CD14-positive monocyte (primary cell): ENCODE measurements at regions not wholly inside any gene's neighbourhood (a gene's known extent, or its start where the extent isn't known, plus 50 kb on each side); places are given as distances from the start of the nearest gene placed in this dataset.
"Not testable (repeated sequence)": the region's sequence is repeated elsewhere in the genome, so short reads cannot be mapped to it uniquely, and the experiment has no call there.

ENCODE experiments used
- DNase-seq, 3 donors: peaks; one replicate each; pipeline ENCODE4 v3.0.0-alpha.2; 2011 to 2022
- H2AFZ ChIP-seq: 2 replicates; pipeline ENCODE4 v1.6.0; 2012; ENCODE audit warnings: mild to moderate bottlenecking, low read depth, low read length, inconsistent platforms; ENCODE audit not compliant: insufficient read depth, poor library complexity, severe bottlenecking
- H3K27ac ChIP-seq, 2 donors: 1 replicate in 1 of 2; 2 replicates in 1 of 2; pipeline ENCODE4 v1.5.1; 2012 to 2013; ENCODE audit warnings: low read length in 2 of 2, control low read depth in 1 of 2, inconsistent platforms in 1 of 2, low read depth in 1 of 2, mild to moderate bottlenecking in 1 of 2
- H3K27me3 ChIP-seq, 2 donors: one replicate each; pipeline versions ENCODE4 v1.6.0 to v1.6.1; 2011 to 2013; ENCODE audit warnings: low read length in 2 of 2; ENCODE audit not compliant: control insufficient read depth in 2 of 2, insufficient read depth in 2 of 2
- H3K36me3 ChIP-seq, 2 donors: replicated peaks in 1 of 2; 1 replicate in 1 of 2; 2 replicates in 1 of 2; pipeline versions ENCODE4 v1.5.1 to v1.6.1; 2012 to 2013; ENCODE audit warnings: low read length in 2 of 2, control low read depth in 1 of 2, inconsistent platforms in 1 of 2, mild to moderate bottlenecking in 1 of 2; ENCODE audit not compliant: insufficient read depth in 2 of 2, control insufficient read depth in 1 of 2
- H3K4me1 ChIP-seq, 2 donors: 1 replicate in 1 of 2; 2 replicates in 1 of 2; pipeline versions ENCODE4 v1.5.1 to v1.6.1; 2012 to 2013; ENCODE audit warnings: low read length in 2 of 2, control low read depth in 1 of 2, inconsistent platforms in 1 of 2, mild to moderate bottlenecking in 1 of 2, moderate library complexity in 1 of 2; ENCODE audit not compliant: insufficient read depth in 2 of 2, control insufficient read depth in 1 of 2
- H3K4me2 ChIP-seq: replicated peaks from 2 replicates; pipeline ENCODE3; 2012; ENCODE audit warnings: low read length, moderate library complexity, mild to moderate bottlenecking; ENCODE audit not compliant: poor library complexity, severe bottlenecking; ENCODE audit errors: extremely low read depth
- H3K4me3 ChIP-seq, 3 experiments: fragments of 200-600 bp in 1 of 3; sonication (generic) in 1 of 3; replicated peaks in 1 of 3; 1 replicate in 2 of 3; 2 replicates in 1 of 3; pipeline ENCODE4 v1.5.1; 2011 to 2013; ENCODE audit warnings: low read length in 3 of 3, mild to moderate bottlenecking in 3 of 3, control low read depth in 2 of 3, low read depth in 2 of 3, inconsistent platforms in 1 of 3, moderate library complexity in 1 of 3
- H3K79me2 ChIP-seq: 2 replicates; pipeline ENCODE4 v1.6.0; 2012; ENCODE audit warnings: mild to moderate bottlenecking, control low read depth, inconsistent platforms, low read length, moderate library complexity; ENCODE audit not compliant: insufficient read depth
- H3K9ac ChIP-seq: 2 replicates; pipeline ENCODE4 v1.6.0; 2017; ENCODE audit warnings: low read length, mild to moderate bottlenecking; ENCODE audit not compliant: insufficient read depth, poor library complexity, severe bottlenecking
- H3K9me3 ChIP-seq, 2 donors: replicated peaks in 1 of 2; 1 replicate in 1 of 2; 2 replicates in 1 of 2; pipeline versions ENCODE4 v1.5.1 to v1.6.1; 2012 to 2013; ENCODE audit warnings: low read length in 2 of 2, control low read depth in 1 of 2; ENCODE audit not compliant: control insufficient read depth in 1 of 2, insufficient read depth in 1 of 2
- H4K20me1 ChIP-seq: 2 replicates; pipeline ENCODE4 v1.6.0; 2012; ENCODE audit warnings: mild to moderate bottlenecking, low read length, control low read depth, moderate library complexity; ENCODE audit not compliant: insufficient read depth
- H3K27ac Mint-ChIP-seq, 7 donors: one replicate each; pipeline ENCODE4 v1.8.0; 2020; ENCODE audit warnings: mild to moderate bottlenecking in 7 of 7, mixed read lengths in 7 of 7, moderate library complexity in 6 of 7, inconsistent platforms in 2 of 7
- H3K27me3 Mint-ChIP-seq, 3 donors: one replicate each; pipeline ENCODE4 v1.8.0; 2021 to 2022; ENCODE audit warnings: low read depth in 3 of 3, mild to moderate bottlenecking in 3 of 3, mixed read lengths in 3 of 3, moderate library complexity in 3 of 3, inconsistent platforms in 1 of 3
- H3K36me3 Mint-ChIP-seq, 2 donors: one replicate each; pipeline ENCODE4 v1.8.0; 2020; ENCODE audit warnings: mixed read lengths in 2 of 2, inconsistent platforms in 1 of 2, mild to moderate bottlenecking in 1 of 2
- H3K4me1 Mint-ChIP-seq: one replicate; pipeline ENCODE4 v1.8.0; 2020; ENCODE audit warnings: mild to moderate bottlenecking, mixed read lengths
- H3K4me3 Mint-ChIP-seq, 2 donors: one replicate each; pipeline ENCODE4 v1.8.0; 2020; ENCODE audit warnings: mild to moderate bottlenecking in 2 of 2, mixed read lengths in 2 of 2, moderate library complexity in 1 of 2
- H3K9me3 Mint-ChIP-seq, 7 donors: one replicate each; pipeline ENCODE4 v1.8.0; 2020 to 2022; ENCODE audit warnings: mixed read lengths in 7 of 7, mild to moderate bottlenecking in 6 of 7, moderate library complexity in 6 of 7, inconsistent platforms in 2 of 7
- WGBS: methylation state at CpG from one replicate; pipeline ENCODE4 v1.1.5; 2013; ENCODE audit warnings: missing lambda C conversion rate; ENCODE audit not compliant: insufficient coverage; 5-methylcytosine and 5-hydroxymethylcytosine counted together
- intact Hi-C, 2 donors: fragments of 100-400 bp; cut with micrococcal nuclease; formaldehyde crosslinking; loops; one replicate each; pipeline versions ENCODE4 v1.15.0 to v1.15.1; 2023

DNA sequence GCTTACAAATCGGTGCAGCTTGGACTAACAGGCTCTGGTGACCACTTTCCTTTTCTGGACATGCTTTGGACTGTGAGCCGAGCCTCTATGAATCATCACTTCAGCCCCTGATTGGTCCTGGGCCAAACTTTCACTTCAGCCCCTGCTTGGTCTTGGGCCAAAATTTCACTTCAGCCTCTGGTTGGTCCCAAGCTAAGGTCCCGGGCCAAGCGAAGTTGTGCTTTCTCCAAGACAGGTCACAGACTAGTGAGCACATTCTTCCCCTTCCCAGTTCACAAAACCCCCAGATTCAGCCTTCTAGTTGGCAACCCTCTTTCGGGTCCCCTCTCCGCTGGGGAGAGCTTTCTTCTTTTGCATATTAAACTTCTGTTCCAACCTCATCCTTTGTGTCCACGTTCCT is 171.0 kb upstream of the ZNG1E start:
- H3K4me2 ChIP-seq, H3K4me3 Mint-ChIP-seq, H4K20me1 ChIP-seq, H3K4me1 Mint-ChIP-seq, H2AFZ ChIP-seq, intact Hi-C loops, H3K36me3 ChIP-seq, H3K9ac ChIP-seq, H3K4me3 ChIP-seq, H3K9me3 ChIP-seq, H3K79me2 ChIP-seq, H3K4me1 ChIP-seq, H3K36me3 Mint-ChIP-seq, H3K27ac Mint-ChIP-seq, H3K27me3 Mint-ChIP-seq, DNase-seq, H3K27me3 ChIP-seq, H3K27ac ChIP-seq: not testable (repeated sequence)
- H3K9me3 Mint-ChIP-seq, result peaks cover 2 to 18% (median 4%) of the 10 kb centered on the region in 7 donors
- 100% methylated on average over 1 of the region's 7 CpGs for WGBS

GRCh38 chr9:65503696-65504095 is 172.0 kb upstream of the ZNG1E start:
- H3K27ac Mint-ChIP-seq, H3K4me3 ChIP-seq, H3K27ac ChIP-seq, H2AFZ ChIP-seq, H3K27me3 ChIP-seq, DNase-seq, intact Hi-C loops, H3K4me3 Mint-ChIP-seq, H3K27me3 Mint-ChIP-seq, H3K4me2 ChIP-seq, H3K4me1 ChIP-seq, H3K4me1 Mint-ChIP-seq, H3K79me2 ChIP-seq, H3K9ac ChIP-seq, H4K20me1 ChIP-seq, H3K36me3 Mint-ChIP-seq, H3K36me3 ChIP-seq, H3K9me3 ChIP-seq: not testable (repeated sequence)
- H3K9me3 Mint-ChIP-seq, result peaks cover 2 to 17% (median 6%) of the 10 kb centered on the region in 7 donors
- no CpG with 5 or more reads among the region's 16 CpGs for whole genome bisulfite sequencing

- H3K4me3 ChIP-seq, H3K9ac ChIP-seq, H3K4me1 Mint-ChIP-seq, H3K27ac ChIP-seq, H3K27me3 ChIP-seq, DNase-seq, intact Hi-C loops, H3K79me2 ChIP-seq, H3K36me3 ChIP-seq, H3K27me3 Mint-ChIP-seq, H4K20me1 ChIP-seq, H3K36me3 Mint-ChIP-seq, H3K4me1 ChIP-seq, H2AFZ ChIP-seq, H3K4me3 Mint-ChIP-seq, H3K4me2 ChIP-seq: not testable (repeated sequence)
- peak overlapping the region in 1 of 7 donors; percentile 1 for H3K27ac Mint-ChIP-seq
- H3K9me3 Mint-ChIP-seq, result peaks cover 13 to 49% (median 27%) of the 10 kb centered on the region in 7 donors
- peaks cover 9 to 30% of the 10 kb centered on the region in 2 donors for H3K9me3 ChIP-seq
- 90% methylated on average over 11 of the region's 13 CpGs for WGBS
Observed at GRCh38 chr9:65482890-65483289, 192.8 kb upstream of the ZNG1E start.

- H3K79me2 ChIP-seq, H3K4me3 Mint-ChIP-seq, H3K4me2 ChIP-seq, H3K36me3 ChIP-seq, H2AFZ ChIP-seq, H3K9ac ChIP-seq, H3K36me3 Mint-ChIP-seq, intact Hi-C loops, DNase-seq, H3K27ac Mint-ChIP-seq, H3K4me3 ChIP-seq, H3K27me3 Mint-ChIP-seq, H3K4me1 Mint-ChIP-seq, H4K20me1 ChIP-seq, H3K4me1 ChIP-seq, H3K27ac ChIP-seq, H3K27me3 ChIP-seq: not testable (repeated sequence)
- WGBS, result no CpG with 5 or more reads among the region's 10 CpGs
- peaks cover 9 to 30% of the 10 kb centered on the region in 2 donors for H3K9me3 ChIP-seq
- H3K9me3 Mint-ChIP-seq, result peaks cover 8 to 49% (median 28%) of the 10 kb centered on the region in 7 donors
Observed at GRCh38 chr9:65481291-65481690, 194.4 kb upstream of the ZNG1E start.
